CD4-positive, alpha-beta T cell treated with Interferon alpha-2 for 1 hour (primary cell): ENCODE measurements at regions not wholly inside any gene's neighbourhood (a gene's known extent, or its start where the extent isn't known, plus 50 kb on each side); places are given as distances from the start of the nearest gene placed in this dataset.
"Not testable (repeated sequence)": the region's sequence is repeated elsewhere in the genome, so short reads cannot be mapped to it uniquely, and the experiment has no call there.

Source experiments
- DNase-seq, 2 donors: peaks; one replicate each; pipeline ENCODE4 v3.0.0-alpha.2; 2020 to 2022

GRCh38 chr12:47367912-47368537, 288.3 kb upstream of the AMIGO2 start:
- DNase-seq, result peak in 1 of 2 donors; percentile 37

DNA sequence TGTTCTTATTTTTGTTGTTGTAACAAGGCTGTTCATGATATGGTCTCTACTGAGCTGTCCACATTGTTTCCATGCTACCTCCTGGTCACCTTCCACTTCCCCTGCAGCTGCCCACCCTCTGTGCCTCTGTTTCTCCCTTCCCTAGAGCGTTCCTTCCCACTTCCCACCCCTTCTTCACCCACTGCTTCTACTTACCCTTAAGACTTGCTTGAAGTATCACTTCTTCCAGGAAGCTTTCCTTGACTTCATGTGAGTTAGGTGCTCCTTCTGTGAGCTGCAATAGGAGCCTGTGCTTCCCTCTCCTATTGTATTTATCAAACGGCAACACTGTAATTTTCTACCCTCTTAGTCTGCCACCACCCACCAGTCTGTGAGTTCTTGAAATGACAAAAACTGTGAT, 286.8 kb upstream of the AMIGO2 start:
- DNase-seq, result no peak

DNA sequence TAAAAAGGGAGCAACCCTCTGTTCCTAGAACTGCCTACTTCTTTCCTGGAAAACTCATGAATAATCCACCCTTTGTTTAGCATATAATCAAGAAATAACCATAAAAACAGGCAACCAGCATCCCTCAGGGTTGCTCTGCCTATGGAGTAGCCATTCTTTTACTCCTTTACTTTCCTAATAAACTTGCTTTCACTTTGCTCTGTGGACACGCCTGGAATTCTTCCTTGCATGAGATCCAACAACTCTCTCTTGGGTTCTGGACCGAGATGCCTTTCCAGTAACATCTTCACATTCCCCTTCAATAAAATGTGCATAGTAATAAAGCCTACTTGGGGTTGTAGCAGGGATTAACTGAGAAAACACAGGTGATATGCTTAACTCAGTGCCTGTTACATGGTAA, 286.4 kb upstream of the AMIGO2 start:
- no peak for DNase-seq

DNA sequence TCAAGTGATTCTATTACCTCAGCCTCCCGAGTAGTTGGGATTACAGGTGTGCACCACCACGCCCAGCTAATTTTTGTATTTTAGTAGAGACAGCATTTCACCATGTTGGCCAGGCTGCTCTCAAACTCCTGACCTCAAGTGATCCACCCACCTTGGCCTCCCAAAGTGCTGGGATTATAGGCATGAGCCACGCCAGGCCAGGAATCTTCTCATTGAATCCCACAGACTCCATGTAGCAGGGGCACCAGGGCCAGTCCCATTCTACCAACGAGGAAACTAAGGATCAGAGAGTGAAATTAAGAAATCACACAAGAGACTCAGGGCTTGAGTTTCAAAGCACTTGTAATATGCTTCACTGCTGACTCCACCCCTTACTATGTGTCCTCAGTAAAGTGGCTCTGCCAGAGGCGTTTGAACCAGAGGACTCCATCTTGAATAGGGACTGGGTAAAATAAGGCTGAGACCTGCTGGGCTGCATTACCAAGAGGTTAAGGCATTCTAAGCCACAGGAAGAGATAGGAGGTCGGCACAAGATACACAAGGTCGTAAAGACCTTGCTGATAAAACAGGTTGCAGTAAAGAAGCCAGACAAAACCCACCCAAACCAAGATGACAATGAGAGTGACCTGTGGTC, 285.8 kb upstream of the AMIGO2 start:
- DNase-seq, result peak in 1 of 2 donors; percentile 23

DNA sequence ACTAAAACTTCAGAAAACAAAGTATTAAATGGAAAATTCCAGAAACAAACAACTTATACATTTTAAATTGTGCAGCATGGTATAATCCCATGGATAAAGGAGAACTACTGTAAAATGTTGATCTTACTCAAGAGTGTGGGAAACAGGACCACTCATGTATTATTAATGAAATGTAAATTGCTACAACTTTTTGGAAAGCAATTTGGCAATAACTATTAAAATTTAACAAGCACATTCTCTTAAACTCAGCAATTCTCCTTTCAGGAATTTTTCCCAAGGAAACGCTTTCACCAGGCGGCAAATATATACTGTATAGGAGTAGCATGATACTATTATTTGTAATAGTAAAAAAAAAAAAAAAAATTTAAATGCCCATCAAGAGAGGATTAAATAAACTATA, 284.5 kb upstream of the AMIGO2 start:
- DNase-seq, result no peak

DNA sequence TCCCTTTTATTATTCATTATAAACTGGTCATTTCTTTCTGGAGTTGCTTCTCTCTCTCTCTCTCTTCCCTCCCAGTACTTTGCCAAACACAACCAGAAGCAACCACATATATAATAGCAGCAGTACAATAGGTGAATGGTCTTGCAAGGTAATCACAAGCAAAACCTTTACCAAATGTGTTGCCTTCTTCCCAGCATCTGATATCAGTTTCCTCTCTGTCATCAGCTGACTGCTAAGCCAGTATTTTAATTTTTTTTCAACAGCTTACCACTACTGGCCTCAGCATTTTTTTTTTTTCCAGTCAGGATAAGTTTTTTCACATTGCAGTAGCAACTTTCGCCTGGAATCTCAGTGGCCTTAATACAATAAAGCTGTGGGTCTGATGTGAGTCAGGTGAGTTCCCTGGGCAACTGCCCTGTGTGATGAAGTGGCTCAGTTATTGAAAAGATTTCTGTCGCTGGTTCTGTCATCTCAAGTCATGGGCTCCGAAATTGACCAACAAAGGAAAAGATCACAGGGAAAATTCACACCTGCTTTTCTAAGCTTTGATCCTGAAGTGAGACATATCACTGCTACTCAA, 282.5 kb upstream of the AMIGO2 start:
- peak in 1 of 2 donors; percentile 64 for DNase-seq

DNA sequence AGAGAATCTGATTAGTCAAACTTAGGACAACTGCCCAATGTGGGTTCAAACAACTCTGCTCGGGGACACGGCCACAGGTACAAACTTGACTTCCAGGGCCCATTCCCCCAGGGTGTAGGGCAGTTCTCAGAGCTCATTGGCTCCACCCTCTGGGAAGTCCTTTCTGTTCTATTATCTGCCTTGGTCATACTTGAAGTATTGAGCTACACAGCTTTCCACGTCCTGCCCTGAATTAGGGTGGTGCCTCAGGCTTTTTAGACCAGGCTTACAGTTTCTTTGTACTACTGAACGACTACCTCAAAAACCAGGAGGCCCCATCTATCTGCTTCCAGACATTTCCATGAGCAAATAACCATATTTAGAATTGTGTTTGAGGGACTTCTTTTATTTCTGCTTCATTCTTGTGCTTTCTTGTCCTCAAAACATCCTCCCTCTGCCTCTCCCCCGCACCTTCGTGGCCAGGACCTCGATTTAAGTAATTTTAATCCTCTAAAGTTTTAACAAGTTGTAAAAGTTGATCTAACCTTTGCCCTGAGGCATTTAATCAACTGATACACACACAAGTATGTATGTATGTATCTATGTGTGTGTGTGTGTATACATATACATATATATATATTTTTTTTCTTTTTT, 281.7 kb upstream of the AMIGO2 start:
- DNase-seq, result peak; percentile 76 to 82

- DNase-seq, result peak; percentile 81 to 89
Observed at GRCh38 chr12:47360771-47361388, 281.1 kb upstream of the AMIGO2 start.

DNA sequence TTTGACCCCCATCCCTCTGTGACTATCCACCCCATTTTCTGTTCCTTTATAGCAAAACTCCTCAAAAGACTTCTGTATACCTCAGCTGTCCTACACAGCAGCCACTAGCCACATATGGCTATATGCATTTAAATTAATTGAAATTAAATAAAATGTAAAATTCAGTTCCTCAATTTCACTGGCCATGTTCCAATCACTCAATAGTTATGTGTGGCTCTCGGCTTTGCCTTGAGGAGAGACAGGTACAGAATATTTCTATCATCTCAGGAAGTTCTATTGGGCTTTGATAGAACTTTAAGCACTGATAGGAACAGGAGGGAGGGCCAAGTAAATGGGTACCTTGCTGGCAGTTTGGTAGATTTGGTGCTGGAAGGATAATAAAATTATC, 280.3 kb upstream of the AMIGO2 start:
- DNase-seq, result no peak

DNA sequence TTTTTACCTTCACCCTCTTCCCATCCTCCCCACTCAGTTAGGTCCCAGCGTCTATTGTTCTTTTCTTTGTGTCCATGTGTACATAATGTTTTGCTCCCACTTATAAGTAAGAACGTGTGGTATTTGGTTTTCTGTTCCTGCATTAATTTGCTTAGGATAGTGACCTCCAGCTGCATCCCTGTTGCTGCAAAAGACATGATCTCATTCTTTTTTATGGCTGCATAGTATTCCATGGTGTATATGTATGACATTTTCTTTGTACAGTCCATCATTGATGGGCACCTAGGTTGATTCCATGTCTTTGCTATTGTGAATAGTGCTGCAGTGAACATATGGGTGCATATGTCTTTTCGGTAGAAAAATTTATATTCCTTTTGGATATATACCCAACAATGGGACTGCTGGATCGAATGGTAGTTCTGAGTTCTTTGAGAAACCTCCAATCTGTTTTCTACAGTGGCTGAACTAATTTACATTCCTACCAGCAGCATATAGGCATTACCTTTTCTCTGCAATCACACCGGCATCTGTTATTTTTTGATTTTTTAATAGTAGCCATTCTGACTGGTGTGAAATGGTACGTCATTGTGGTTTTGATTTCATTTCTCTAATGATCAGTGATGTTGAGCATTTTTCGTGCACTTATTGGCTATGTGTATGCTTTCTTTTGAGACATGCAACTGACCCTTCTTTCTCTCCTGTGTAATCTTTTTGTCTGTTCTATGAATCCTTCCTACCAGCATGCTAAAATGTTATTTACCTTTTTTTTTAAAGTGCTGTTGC, 279.7 kb upstream of the AMIGO2 start:
- DNase-seq, result peak in 1 of 2 donors; percentile 53

DNA sequence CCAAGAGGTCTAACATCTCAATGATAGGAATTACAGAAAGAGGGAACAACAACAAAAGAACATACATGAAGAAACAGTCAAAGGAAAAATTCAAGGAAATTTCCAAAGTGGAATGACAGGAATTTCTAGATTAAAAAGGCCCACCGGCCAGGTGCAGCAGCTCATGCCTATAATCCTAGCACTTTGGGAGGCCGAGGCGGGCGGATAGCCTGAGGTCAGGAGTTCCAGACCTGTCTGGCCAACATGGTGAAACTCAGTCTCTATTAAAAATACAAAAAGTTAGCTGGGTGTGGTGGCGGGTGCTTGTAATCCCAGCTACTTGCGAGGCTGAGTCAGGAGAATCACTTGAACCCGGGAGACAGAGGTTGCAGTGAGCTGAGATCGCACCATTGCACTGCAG, 277.2 kb upstream of the AMIGO2 start:
- DNase-seq, result not testable (repeated sequence)

GRCh38 chr12:47356129-47356700, 276.5 kb upstream of the AMIGO2 start:
- peak; percentile 38 to 70 for DNase-seq

DNA sequence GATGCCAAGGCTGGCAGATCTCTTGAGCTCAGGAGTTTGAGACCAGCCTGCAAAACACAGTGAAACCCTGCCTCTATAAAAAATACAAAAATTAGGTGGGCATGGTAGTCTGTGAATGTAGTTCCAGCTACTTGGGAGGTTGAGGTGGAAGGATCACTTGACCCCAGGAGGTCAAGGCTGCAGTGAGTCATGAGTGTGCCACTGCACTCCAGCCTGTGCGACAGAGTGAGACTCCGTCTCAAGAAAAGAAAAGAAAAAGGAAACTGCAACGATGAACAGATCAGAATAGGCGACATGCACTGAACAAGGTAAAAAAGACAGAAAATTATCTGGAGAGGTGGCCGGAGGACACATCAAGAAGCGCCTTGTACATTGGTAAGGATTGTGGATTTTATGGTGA, 273.7 kb upstream of the AMIGO2 start:
- DNase-seq, result no peak

GRCh38 chr12:47352067-47352466, 272.3 kb upstream of the AMIGO2 start:
- DNase-seq, result no peak

- no peak for DNase-seq
Observed at GRCh38 chr12:47351526-47351925, 271.8 kb upstream of the AMIGO2 start.

DNA sequence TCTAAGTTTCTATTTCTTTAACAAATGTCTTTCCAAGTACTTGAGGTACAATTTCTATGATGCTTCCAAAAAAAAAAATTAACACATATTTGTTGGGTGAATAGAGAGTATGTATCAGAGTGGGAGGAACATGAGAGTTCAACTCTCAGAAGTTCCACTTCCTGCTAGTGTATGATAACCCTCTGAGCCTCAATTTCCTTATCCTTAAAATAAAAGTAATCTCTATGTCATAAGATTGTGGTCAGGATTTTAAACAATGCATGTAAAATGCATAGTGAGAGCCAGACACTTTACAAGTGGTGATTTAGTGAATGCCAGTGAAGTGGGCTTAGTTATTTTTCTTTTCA, 270.3 kb upstream of the AMIGO2 start:
- peak in 1 of 2 donors; percentile 22 for DNase-seq

- DNase-seq, result no peak
Observed at GRCh38 chr12:47349137-47350061, 269.6 kb upstream of the AMIGO2 start.

DNA sequence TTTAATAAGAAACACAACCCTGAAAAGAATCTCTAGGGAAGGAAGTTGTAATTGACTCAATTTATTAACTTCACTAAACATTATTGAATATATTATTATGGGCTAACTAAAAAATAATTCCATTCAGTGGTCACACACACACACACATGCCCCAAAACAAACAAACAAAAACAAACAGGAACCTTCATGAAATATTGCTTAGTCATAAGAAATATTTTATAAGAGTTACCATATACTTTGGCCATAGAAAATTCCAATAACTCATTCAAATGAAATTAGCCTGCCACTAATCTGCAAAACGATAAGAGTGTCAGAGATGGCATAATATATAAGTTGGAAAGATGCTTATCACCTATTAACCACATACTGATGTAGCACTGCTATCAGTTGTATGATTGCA, 268.4 kb upstream of the AMIGO2 start:
- no peak for DNase-seq

DNA sequence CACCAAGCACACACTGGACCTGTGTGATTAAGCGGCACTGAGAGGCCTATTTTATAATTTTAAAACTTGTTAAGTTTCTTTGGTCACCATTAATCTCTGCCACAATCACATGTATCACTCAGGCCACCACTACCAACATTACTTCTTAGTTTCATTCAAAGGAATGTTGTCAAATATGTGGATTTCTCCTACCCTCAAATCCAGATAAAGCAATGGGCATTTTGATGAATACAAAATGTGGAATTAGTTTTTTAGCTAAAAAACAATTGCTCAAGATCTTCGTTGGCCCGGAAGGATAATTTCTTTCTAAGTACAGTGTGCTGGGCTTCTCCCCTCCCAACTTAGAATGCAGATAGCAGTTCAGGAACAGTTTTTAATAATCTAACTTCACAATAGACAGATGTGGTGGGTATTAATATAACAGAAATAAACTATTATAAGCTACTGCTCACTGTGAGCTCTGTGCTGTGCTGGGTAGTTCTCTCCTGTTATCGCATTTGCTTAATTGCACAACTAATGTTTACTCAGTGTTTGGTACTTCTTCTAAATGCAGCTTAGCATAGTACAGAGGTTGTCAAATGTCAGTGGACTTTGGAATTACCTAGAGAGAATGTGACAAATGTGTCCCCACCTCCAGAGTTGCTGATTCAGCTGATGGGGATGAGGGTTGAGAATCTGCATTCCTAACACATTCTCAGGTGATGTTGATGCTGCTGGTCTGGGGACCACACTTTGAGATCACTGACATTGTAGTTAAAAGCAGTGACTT, 266.7 kb upstream of the AMIGO2 start:
- no peak for DNase-seq
